GM21367 (cell line): ENCODE measurements at regions not wholly inside any gene's neighbourhood (a gene's known extent, or its start where the extent isn't known, plus 50 kb on each side); places are given as distances from the start of the nearest gene placed in this dataset.

ENCODE experiments used
- ATAC-seq: cut with Tn5 transposase; IDR thresholded peaks from one replicate; pipeline ENCODE4 v1.9.1; 2021; ENCODE audit not compliant: unreplicated experiment

GRCh38 chrX:69365349-69365748 lies 138.8 kb upstream of the NALF2 start:
- no peak for ATAC-seq

- ATAC-seq, result no peak
Measured at GRCh38 chrX:69362856-69363255, 141.3 kb upstream of the NALF2 start.

DNA sequence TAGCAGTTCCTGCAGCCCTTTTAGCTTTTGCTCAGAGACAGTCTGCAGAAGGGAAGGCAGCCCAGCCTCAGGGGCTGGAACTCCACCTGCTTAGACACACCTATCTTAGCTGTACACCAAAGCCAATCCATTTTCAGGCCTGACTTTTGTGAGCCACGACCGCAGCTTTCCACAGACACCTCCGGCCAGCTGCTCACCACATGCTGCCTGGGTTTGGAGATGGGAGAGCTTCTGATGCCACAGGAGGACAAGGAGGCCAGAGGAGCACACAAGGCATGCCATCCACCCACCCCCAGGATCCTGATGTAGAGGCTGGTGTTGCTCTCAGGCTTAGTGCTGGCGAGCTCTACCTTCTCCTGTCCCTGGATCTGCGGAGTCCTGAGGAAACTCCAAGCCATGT lies 141.8 kb upstream of the NALF2 start:
- no peak for ATAC-seq

GRCh38 chrX:69361311-69361845 lies 142.7 kb upstream of the NALF2 start:
- ATAC-seq, result no peak

- ATAC-seq, result no peak
Measured at GRCh38 chrX:69357317-69357716, 146.8 kb upstream of the NALF2 start.

DNA sequence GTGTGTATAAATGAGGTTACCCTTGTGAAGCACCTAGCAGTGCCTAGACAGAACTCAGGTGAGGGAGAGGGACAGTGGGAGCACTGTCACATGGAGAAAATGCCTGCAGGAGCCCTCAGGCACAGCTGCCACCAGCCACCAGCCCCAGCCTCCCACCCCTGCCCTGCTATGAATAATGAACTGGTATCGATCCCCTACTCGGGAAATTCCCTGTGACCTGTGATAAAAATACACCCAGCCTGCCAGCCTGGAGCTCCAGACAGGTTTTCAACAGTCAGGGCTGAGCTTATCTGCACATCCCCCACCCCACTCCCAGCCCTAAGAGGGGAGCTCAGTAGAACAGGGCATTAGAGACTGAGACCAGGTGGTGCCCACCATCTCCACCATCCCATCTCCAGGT lies 159.6 kb upstream of the PJA1 start:
- no peak for ATAC-seq

GRCh38 chrX:69323786-69324720 lies 158.8 kb upstream of the PJA1 start:
- no peak for ATAC-seq

- no peak for ATAC-seq
Measured at GRCh38 chrX:69321789-69322188, 156.5 kb upstream of the PJA1 start.

- no peak for ATAC-seq
Measured at GRCh38 chrX:69321006-69321655, 155.9 kb upstream of the PJA1 start.

DNA sequence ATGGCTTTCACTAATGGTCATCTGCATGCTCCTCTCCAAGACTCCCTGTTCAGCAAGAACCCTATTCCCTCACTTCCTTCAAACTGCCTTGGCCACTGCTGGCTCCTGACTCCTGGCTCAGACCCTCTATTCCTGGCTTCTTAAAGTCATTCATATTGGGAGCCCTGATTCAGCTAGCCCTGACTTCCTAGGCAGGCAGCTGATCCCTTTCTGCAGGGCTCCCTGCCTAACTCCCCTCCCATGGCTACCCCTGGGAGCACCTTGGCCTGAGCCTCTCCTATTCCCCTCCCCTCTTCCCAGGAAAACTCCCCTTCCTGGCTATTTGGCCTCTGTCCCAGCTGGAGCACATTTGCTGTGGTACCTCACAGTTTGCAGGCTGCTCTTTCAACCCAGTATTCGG lies 154.9 kb upstream of the PJA1 start:
- ATAC-seq, result no peak

DNA sequence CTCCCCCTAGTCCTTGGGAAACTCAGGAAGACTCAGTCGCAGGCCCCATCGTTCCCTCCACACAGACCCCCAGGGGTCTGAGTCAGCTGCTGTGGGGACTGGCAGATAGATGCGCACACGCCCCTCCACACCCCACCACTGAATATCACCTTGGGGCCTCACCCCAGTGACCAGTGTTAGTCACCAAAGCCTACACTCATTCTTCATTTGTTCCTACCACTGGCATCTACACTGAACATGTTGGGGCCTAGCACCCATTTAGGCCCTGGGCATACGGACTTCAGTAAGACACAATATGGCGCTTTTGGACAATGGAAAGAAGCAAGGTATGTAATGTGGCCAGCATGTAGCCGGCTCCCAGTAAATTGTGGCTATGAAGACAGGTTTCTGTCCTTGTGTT lies 154.1 kb upstream of the PJA1 start:
- ATAC-seq, result no peak

- no peak for ATAC-seq
Measured at GRCh38 chrX:69318651-69319340, 153.5 kb upstream of the PJA1 start.

GRCh38 chrX:69317721-69318120 lies 152.5 kb upstream of the PJA1 start:
- ATAC-seq, result no peak

GRCh38 chrX:69314436-69315348 lies 149.4 kb upstream of the PJA1 start:
- no peak for ATAC-seq

GRCh38 chrX:69313617-69314290 lies 148.5 kb upstream of the PJA1 start:
- ATAC-seq, result no peak

GRCh38 chrX:69311936-69312670 lies 146.8 kb upstream of the PJA1 start:
- no peak for ATAC-seq

DNA sequence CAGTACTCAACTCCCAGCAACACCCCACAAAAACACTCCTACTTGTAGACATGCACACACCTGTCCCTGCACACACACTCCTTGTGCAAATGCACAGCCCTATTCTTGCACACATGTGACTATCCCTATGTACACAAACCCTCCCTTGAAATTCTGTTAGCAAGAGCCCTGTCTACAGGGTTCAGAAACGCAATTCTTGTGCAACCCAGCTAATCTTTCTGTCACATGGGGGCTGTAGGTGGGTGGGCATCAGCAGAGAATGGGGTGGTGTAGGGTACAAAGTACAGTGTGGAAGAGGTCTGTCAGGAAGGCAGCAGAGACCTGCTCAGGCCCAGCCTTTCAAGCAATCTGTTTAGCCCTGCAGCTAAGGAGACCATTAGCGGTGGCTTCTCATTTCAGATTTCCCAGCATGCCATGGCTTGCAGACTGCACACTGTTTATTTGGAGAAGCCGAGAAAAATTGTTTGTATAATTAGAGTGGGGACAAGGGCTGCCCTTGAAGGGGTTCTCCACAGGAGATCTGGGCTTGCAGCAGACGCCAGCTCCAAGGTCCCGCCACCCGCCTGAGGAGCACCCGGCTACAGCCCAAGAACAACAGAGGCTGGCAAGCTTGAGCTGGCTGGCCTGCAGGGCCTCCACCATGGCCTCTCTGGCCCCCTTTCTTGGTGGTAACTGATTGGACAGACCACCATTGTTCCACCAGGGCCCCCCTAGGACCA lies 144.0 kb upstream of the PJA1 start:
- ATAC-seq, result no peak

DNA sequence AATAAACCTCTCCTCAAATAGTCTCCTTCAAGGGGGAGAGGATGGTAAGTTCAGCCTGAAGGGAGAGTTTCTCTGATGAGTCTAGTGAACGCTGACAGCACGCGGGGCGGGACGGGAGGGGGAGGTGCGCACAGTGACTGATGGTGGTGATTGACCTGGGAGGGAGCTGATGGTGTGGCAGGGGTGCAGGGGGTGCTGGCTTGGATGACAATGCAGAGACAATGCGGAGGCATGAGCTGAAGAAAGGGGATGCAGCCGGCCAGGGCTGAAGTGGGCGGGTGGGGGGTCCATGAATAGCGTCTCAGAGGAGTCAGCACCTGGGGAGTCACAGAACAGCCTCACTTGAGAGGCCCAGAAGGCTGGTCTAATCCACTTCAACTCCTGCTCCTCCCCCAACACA lies 142.5 kb upstream of the PJA1 start:
- no peak for ATAC-seq

DNA sequence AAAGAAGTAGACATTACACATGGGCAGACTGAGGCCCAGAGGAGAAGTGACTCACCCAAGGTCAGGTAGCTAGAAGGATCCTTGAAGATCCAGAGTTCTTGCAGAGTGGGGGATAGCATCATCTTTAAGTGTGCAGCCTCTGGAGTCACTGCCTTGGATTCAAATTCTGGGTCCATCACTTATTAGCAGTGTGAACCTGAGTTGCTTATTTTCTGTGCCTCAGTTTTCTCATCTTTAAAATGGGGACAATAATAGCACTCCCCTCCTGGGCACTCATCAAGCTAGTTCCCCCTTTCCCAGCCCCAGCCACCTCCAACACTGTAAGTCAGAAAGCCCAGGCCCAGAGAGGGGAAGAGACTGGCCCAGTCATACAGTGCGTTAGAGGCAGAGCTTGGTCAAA lies 141.8 kb upstream of the PJA1 start:
- no peak for ATAC-seq
